IMR-90 (cell line): ENCODE measurements at regions not wholly inside any gene's neighbourhood (a gene's known extent, or its start where the extent isn't known, plus 50 kb on each side); places are given as distances from the start of the nearest gene placed in this dataset.

Experiments
- BHLHE40 ChIP-seq: fragments of 150-350 bp; IDR thresholded peaks from 2 replicates; pipeline ENCODE4 v1.6.1; 2016; ENCODE audit warnings: mild to moderate bottlenecking, low read depth, low read length
- MAFK ChIP-seq: IDR thresholded peaks from 2 replicates; pipeline ENCODE4 v1.6.1; 2012; ENCODE audit warnings: low read depth, low read length, improper control_type of control experiment
- POLR2A ChIP-seq: IDR thresholded peaks from 2 replicates; pipeline ENCODE4 v1.6.1; 2012; ENCODE audit warnings: mild to moderate bottlenecking, low read depth, low read length
- RAD21 ChIP-seq: IDR thresholded peaks from 2 replicates; pipeline ENCODE4 v1.6.1; 2012; ENCODE audit warnings: low read length, improper control_type of control experiment
- RFX5 ChIP-seq: IDR thresholded peaks from 2 replicates; pipeline ENCODE4 v1.8.0; 2012; ENCODE audit warnings: low read depth, mild to moderate bottlenecking, low read length, moderate library complexity
- SMC3 ChIP-seq: fragments of 150-350 bp; IDR thresholded peaks from 2 replicates; pipeline ENCODE4 v1.6.1; 2016; ENCODE audit warnings: low read depth, mild to moderate bottlenecking, antibody characterized with exemption, low read length, moderate library complexity
- TF ChIP-seq, protein P1 (sequence below): conservative IDR thresholded peaks from 2 replicates; pipeline ENCODE4 v1.5.1; 2012; ENCODE audit warnings: mild to moderate bottlenecking, low read depth, low read length, improper control_type of control experiment
- TF ChIP-seq, protein P2 (sequence below): fragments of 150-350 bp; IDR thresholded peaks from 2 replicates; pipeline ENCODE4 v1.6.1; 2016; ENCODE audit warnings: low read depth, mild to moderate bottlenecking, low read length, moderate library complexity, borderline replicate concordance

DNA sequence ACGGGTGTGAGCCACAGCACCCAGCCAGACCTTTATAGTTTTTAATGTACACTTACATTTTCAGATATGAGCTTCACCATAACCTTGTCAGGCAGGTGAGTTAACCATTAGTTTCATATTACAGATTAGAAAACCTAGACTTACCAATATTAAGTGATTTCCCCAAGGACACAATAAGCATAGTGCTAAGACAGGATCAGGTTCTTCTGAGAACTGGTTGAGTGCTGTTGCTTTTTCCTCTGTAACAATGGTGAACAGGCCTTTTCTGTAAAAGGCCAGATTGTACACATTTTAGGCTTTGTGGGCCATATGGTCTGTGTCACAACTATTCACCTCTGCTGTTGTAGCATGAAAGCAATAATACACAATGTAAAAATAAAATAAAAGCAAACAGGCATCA, 332.0 kb downstream of the PIK3C3 start:
- TF ChIP-seq POLR2A, result no peak
- TF ChIP-seq, protein P1, sequence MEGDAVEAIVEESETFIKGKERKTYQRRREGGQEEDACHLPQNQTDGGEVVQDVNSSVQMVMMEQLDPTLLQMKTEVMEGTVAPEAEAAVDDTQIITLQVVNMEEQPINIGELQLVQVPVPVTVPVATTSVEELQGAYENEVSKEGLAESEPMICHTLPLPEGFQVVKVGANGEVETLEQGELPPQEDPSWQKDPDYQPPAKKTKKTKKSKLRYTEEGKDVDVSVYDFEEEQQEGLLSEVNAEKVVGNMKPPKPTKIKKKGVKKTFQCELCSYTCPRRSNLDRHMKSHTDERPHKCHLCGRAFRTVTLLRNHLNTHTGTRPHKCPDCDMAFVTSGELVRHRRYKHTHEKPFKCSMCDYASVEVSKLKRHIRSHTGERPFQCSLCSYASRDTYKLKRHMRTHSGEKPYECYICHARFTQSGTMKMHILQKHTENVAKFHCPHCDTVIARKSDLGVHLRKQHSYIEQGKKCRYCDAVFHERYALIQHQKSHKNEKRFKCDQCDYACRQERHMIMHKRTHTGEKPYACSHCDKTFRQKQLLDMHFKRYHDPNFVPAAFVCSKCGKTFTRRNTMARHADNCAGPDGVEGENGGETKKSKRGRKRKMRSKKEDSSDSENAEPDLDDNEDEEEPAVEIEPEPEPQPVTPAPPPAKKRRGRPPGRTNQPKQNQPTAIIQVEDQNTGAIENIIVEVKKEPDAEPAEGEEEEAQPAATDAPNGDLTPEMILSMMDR, result no peak
- TF ChIP-seq, protein P2, sequence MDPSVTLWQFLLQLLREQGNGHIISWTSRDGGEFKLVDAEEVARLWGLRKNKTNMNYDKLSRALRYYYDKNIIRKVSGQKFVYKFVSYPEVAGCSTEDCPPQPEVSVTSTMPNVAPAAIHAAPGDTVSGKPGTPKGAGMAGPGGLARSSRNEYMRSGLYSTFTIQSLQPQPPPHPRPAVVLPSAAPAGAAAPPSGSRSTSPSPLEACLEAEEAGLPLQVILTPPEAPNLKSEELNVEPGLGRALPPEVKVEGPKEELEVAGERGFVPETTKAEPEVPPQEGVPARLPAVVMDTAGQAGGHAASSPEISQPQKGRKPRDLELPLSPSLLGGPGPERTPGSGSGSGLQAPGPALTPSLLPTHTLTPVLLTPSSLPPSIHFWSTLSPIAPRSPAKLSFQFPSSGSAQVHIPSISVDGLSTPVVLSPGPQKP, result no peak
- TF ChIP-seq RAD21, result no peak
- no peak for TF ChIP-seq RFX5
- no peak for TF ChIP-seq BHLHE40
- TF ChIP-seq SMC3, result no peak
- TF ChIP-seq MAFK, result no peak
